Loucy (cell line): ENCODE measurements at regions not wholly inside any gene's neighbourhood (a gene's known extent, or its start where the extent isn't known, plus 50 kb on each side); places are given as distances from the start of the nearest gene placed in this dataset.

Experiments used
- H2AFZ ChIP-seq: fragments of 200-600 bp; sonication (generic); 2 replicates; pipeline ENCODE4 v1.6.0; 2016; ENCODE audit warnings: antibody characterized with exemption, mild to moderate bottlenecking, low read length, moderate library complexity
- H3F3A ChIP-seq: fragments of 200-600 bp; 2 replicates; pipeline ENCODE4 v1.6.0; 2016; ENCODE audit warnings: antibody characterized with exemption, low read depth, mild to moderate bottlenecking
- H3K27me3 ChIP-seq: fragments of 200-600 bp; sonication (generic); 2 replicates; pipeline ENCODE4 v1.6.1; 2014; ENCODE audit warnings: low read length, mild to moderate bottlenecking; ENCODE audit not compliant: insufficient read depth, poor library complexity, severe bottlenecking
- H3K36me3 ChIP-seq: fragments of 200-600 bp; sonication (generic); 2 replicates; pipeline ENCODE4 v1.6.1; 2016; ENCODE audit warnings: low read length; ENCODE audit not compliant: insufficient read depth
- H3K4me1 ChIP-seq: fragments of 200-600 bp; sonication (generic); 2 replicates; pipeline ENCODE4 v1.5.1; 2014; ENCODE audit warnings: low read length, mild to moderate bottlenecking; ENCODE audit not compliant: insufficient read depth, poor library complexity, severe bottlenecking
- H3K4me2 ChIP-seq: fragments of 200-600 bp; sonication (generic); 2 replicates; pipeline ENCODE4 v1.6.0; 2014; ENCODE audit warnings: antibody characterized with exemption, low read length, low read depth, mild to moderate bottlenecking; ENCODE audit not compliant: poor library complexity, severe bottlenecking
- H3K4me3 ChIP-seq: fragments of 200-600 bp; sonication (generic); 2 replicates; pipeline ENCODE4 v1.5.1; 2014; ENCODE audit warnings: low read length, mild to moderate bottlenecking, mixed read lengths; ENCODE audit not compliant: poor library complexity, severe bottlenecking
- H3K79me2 ChIP-seq: fragments of 200-600 bp; sonication (generic); 2 replicates; pipeline ENCODE4 v1.6.1; 2014; ENCODE audit warnings: low read length; ENCODE audit not compliant: insufficient read depth
- H3K9ac ChIP-seq: fragments of 200-600 bp; sonication (generic); 2 replicates; pipeline ENCODE4 v1.6.0; 2014; ENCODE audit warnings: mild to moderate bottlenecking, low read depth, low read length, moderate library complexity; ENCODE audit not compliant: poor library complexity, severe bottlenecking
- H3K9me2 ChIP-seq: fragments of 200-600 bp; sonication (generic); replicated peaks from 2 replicates; pipeline ENCODE4 v1.6.1; 2016; ENCODE audit warnings: low read depth, low read length, mixed read lengths
- H3K9me3 ChIP-seq: fragments of 200-600 bp; sonication (generic); 2 replicates; pipeline ENCODE4 v1.6.1; 2014; ENCODE audit warnings: mild to moderate bottlenecking, antibody characterized with exemption, low read length, low read depth; ENCODE audit not compliant: insufficient read depth
- H4K20me1 ChIP-seq: fragments of 200-600 bp; sonication (generic); 2 replicates; pipeline ENCODE4 v1.6.0; 2014; ENCODE audit warnings: antibody characterized with exemption, low read length, mild to moderate bottlenecking; ENCODE audit not compliant: insufficient read depth, poor library complexity, severe bottlenecking
- EZH2phosphoT487 ChIP-seq: fragments of 200-600 bp; IDR thresholded peaks from 2 replicates; pipeline ENCODE4 v1.6.1; 2018; ENCODE audit warnings: antibody characterized with exemption, mild to moderate bottlenecking, moderate library complexity, borderline replicate concordance
- TF ChIP-seq, protein P1 (sequence below): fragments of 200-600 bp; sonication (generic); conservative IDR thresholded peaks from 2 replicates; pipeline ENCODE4 v1.5.1; 2014; ENCODE audit warnings: mild to moderate bottlenecking, antibody characterized with exemption, low read length

DNA sequence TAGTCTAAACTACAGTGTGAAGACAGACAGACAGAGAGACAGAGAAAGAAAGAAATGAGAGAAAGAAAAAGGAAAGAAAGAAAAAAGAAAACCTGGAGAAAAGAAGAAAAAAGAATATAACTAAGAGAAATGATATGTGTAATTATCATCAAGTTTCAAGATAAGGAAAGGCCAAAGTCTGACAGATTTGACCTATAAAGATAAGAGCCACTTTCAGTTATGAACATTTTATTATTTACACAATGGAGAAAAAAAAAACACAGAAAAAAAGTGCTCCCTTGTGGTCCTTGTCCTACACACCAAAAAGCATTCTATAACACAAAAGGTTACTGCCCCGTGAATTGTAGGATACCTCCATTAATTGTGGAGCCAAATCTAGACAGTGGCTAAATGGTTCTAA is 937.2 kb upstream of the DDX18 start:
- Histone ChIP-seq H3K4me2 (no peak overlapping the region), H3K9me3 (no peaks in the 10 kb centered on the region), H3K36me3 (no peaks in the 10 kb centered on the region), H3K4me3 (no peak overlapping the region), H3K9me2 (no peaks in the 10 kb centered on the region), H3K27me3 (no peaks in the 10 kb centered on the region), H3K79me2 (no peaks in the 10 kb centered on the region), H3K4me1 (no peaks in the 10 kb centered on the region), H4K20me1 (no peaks in the 10 kb centered on the region), H2AFZ (no peak overlapping the region), H3F3A (no peaks in the 10 kb centered on the region), H3K9ac (no peak overlapping the region)
- TF ChIP-seq, protein P1, sequence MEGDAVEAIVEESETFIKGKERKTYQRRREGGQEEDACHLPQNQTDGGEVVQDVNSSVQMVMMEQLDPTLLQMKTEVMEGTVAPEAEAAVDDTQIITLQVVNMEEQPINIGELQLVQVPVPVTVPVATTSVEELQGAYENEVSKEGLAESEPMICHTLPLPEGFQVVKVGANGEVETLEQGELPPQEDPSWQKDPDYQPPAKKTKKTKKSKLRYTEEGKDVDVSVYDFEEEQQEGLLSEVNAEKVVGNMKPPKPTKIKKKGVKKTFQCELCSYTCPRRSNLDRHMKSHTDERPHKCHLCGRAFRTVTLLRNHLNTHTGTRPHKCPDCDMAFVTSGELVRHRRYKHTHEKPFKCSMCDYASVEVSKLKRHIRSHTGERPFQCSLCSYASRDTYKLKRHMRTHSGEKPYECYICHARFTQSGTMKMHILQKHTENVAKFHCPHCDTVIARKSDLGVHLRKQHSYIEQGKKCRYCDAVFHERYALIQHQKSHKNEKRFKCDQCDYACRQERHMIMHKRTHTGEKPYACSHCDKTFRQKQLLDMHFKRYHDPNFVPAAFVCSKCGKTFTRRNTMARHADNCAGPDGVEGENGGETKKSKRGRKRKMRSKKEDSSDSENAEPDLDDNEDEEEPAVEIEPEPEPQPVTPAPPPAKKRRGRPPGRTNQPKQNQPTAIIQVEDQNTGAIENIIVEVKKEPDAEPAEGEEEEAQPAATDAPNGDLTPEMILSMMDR = no peak

DNA sequence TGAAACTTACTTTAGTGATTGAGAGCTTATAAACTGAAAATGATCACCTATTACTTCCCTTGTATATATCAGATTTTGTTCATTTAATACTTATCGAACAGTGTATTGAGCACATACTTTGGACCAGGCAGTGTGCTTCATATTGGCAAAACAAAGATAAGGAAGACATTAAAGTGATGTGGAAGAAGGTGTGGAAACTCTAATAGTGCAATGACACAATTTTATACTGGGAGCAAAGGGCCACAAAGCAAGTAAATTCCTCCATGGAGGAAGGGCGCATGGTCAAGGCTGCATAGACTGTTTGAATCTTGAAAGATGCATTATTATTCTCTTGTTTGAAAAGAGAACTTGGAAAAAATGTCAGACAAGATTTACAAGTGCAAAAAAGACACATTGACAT is 936.5 kb upstream of the DDX18 start:
- Histone ChIP-seq H3K27me3 (no peaks in the 10 kb centered on the region), H3K4me2 (no peak overlapping the region), H3K9me3 (no peaks in the 10 kb centered on the region), H3K79me2 (no peaks in the 10 kb centered on the region), H2AFZ (no peak overlapping the region), H3K4me1 (no peaks in the 10 kb centered on the region), H3K9ac (no peak overlapping the region), H3K36me3 (no peaks in the 10 kb centered on the region), H3K9me2 (no peaks in the 10 kb centered on the region), H3F3A (no peaks in the 10 kb centered on the region), H3K4me3 (no peak overlapping the region), H4K20me1 (no peaks in the 10 kb centered on the region)
- TF ChIP-seq, protein P1 = no peak
- TF ChIP-seq EZH2phosphoT487 = no peak

DNA sequence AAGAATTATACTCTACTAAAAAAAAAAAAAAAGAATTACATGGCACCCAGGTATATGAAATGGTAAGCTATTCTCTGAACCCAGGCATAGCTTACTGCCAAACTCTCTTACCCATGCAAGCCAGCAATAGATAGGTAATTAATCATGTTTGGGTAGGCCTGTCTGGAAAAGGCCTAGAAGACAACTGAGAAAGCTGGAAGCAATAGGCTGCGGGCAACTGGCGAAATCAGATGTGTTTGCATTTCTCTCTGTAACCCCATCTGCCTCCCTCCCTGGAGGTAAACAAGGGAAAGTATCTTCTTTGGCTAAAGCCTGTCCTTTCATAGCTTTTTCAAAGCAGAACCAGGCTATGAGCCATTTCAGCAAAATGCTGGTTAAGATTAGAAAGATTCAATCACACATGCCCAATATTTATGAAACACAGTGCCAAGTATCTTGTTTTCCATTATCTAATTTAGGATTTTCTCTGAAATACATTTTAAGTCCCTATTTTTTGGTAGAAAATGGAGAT is 934.8 kb upstream of the DDX18 start:
- Histone ChIP-seq H3K9ac (no peak overlapping the region), H3F3A (no peaks in the 10 kb centered on the region), H3K27me3 (no peaks in the 10 kb centered on the region), H3K4me2 (no peak overlapping the region), H3K36me3 (no peaks in the 10 kb centered on the region), H3K4me3 (no peak overlapping the region), H3K9me2 (no peaks in the 10 kb centered on the region), H3K4me1 (no peaks in the 10 kb centered on the region), H4K20me1 (no peaks in the 10 kb centered on the region), H3K79me2 (no peaks in the 10 kb centered on the region), H3K9me3 (no peaks in the 10 kb centered on the region), H2AFZ (no peak overlapping the region)
- no peak for TF ChIP-seq EZH2phosphoT487
- TF ChIP-seq, protein P1 = no peak
